ENCODE measurements at regions not wholly inside any gene's neighbourhood (a gene's known extent, or its start where the extent isn't known, plus 50 kb on each side); places are given as distances from the start of the nearest gene placed in this dataset.

DNA sequence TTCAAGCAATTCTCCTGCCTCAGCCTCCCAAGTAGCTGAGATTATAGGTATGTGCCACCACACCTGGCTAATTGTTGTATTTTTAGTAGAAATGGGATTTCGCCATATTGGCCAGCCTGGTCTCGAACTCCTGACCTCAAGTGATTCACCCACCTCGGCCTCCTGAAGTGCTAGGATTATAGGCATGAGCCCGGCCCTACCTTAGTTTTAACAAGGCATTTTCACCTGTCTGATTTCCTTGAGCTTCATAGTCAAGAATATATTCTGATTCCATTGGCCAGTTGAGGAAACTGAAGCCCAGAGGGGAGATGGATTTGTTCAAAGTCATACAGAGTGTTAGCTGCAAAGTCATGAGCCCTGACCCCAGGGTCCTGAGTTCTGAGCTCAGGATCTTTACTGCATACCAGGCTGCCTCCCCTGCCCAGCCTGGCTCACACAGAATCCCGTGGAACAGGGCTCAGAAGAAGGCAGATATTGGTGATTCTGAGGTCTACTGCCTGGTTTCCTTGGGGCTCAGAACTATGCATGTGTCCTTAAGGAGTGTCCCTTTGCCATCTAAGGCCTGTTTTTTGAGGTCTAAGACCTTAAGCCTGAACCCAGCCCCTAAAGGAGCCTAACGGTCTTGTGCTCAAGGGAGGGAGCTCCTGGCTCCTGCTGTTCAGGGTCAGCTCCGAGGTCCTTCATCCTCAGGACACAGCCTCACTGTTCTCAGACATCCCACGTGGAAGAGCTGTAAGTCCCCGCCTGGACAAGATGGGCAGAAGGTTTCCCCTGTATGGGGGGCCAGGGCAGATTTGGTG lies 134.4 kb downstream of the SMAD6 start:
- H2AFZ ChIP-seq, result no peak overlapping the region
- no peak for TF ChIP-seq ZNF462 (CRISPR knock-in tag; IDR thresholded peaks at IDR 0.05)
- TF ChIP-seq JUNB (IDR thresholded peaks at IDR 0.05; ENCODE audit: unreplicated experiment), result no peak
- TF ChIP-seq REST (IDR thresholded peaks at IDR 0.05; ENCODE audit: unreplicated experiment), result no peak
- H4K20me1 ChIP-seq (replicated peaks; ENCODE audit: insufficient read depth), result no peaks in the 10 kb centered on the region
- H3K4me2 ChIP-seq, result no peak overlapping the region
- H3F3A ChIP-seq (replicated peaks; ENCODE audit: low read depth), result 0 out of 2 replicates have a peak, but pooled peaks cover 1% of the 10 kb centered on the region
- H3K9me3 Mint-ChIP-seq, result no peaks in the 10 kb centered on the region; the same call in 2 of the 3 replicates
- H3K27me3 ChIP-seq (ENCODE audit: insufficient read depth), result peaks cover 12% of the 10 kb centered on the region
- ATAC-seq (no peak), DNase-seq (ENCODE audit: low spot score) (no peak)
- H3K27me3 Mint-ChIP-seq (ENCODE audit: insufficient read depth, low read depth, poor library complexity), result peaks cover 10% of the 10 kb centered on the region
- H3K79me2 ChIP-seq (replicated peaks; ENCODE audit: insufficient read depth), result no peaks in the 10 kb centered on the region
- no peaks in the 10 kb centered on the region for H3K9me2 ChIP-seq (ENCODE audit: insufficient read depth)
- H3K4me3 ChIP-seq, result no peak overlapping the region
- H3K36me3 Mint-ChIP-seq (ENCODE audit: low read depth), result no peaks in the 10 kb centered on the region
- peaks cover 16% of the 10 kb centered on the region for H3K4me1 ChIP-seq (ENCODE audit: insufficient read depth)
- H3K4me1 Mint-ChIP-seq, result peaks cover 20% of the 10 kb centered on the region
- H3K4me3 Mint-ChIP-seq, result no peak overlapping the region
- H3K36me3 ChIP-seq (ENCODE audit: insufficient read depth), result no peaks in the 10 kb centered on the region
- H3K27ac ChIP-seq (ENCODE audit: low read depth), result no peak overlapping the region
- H3K27ac Mint-ChIP-seq, result no peak overlapping the region

Measured in GM23338 (cell line).